ENCODE measurements at regions not wholly inside any gene's neighbourhood (a gene's known extent, or its start where the extent isn't known, plus 50 kb on each side); places are given as distances from the start of the nearest gene placed in this dataset.
"Not testable (repeated sequence)": the region's sequence is repeated elsewhere in the genome, so short reads cannot be mapped to it uniquely, and the experiment has no call there.

- DNase-seq (ENCODE audit: extremely low spot score, insufficient read length, low read depth): no peak
- no peak for FAIRE-seq
Observed at GRCh38 chr14:71758229-71758951, 173.8 kb upstream of the RGS6 start.

- DNase-seq (ENCODE audit: extremely low spot score, insufficient read length, low read depth) (no peak), FAIRE-seq (no peak)
Observed at GRCh38 chr14:71762575-71762974, 169.7 kb upstream of the RGS6 start.

GRCh38 chr14:71764701-71765382, 167.4 kb upstream of the RGS6 start:
- FAIRE-seq (no peak), DNase-seq (ENCODE audit: extremely low spot score, insufficient read length, low read depth) (no peak)

- no peak for DNase-seq (ENCODE audit: extremely low spot score, insufficient read length, low read depth)
Observed at GRCh38 chr14:71765505-71765904, 166.7 kb upstream of the RGS6 start.

GRCh38 chr14:71770431-71770830, 161.8 kb upstream of the RGS6 start:
- FAIRE-seq: no peak
- DNase-seq (ENCODE audit: extremely low spot score, insufficient read length, low read depth): no peak

More at GRCh38 chr14:71765505-71765904, 166.7 kb upstream of the RGS6 start:
- FAIRE-seq: no peak

GRCh38 chr14:71771421-71771820, 160.8 kb upstream of the RGS6 start:
- not testable (repeated sequence) for DNase-seq (ENCODE audit: extremely low spot score, insufficient read length, low read depth); FAIRE-seq

- not testable (repeated sequence) for DNase-seq (ENCODE audit: extremely low spot score, insufficient read length, low read depth); FAIRE-seq
Observed at GRCh38 chr14:71771996-71772395, 160.2 kb upstream of the RGS6 start.

- no peak for DNase-seq (ENCODE audit: extremely low spot score, insufficient read length, low read depth)
- FAIRE-seq: no peak
Observed at GRCh38 chr14:71773898-71774481, 158.2 kb upstream of the RGS6 start.

- DNase-seq (ENCODE audit: extremely low spot score, insufficient read length, low read depth) (no peak), FAIRE-seq (peak; percentile 31)
Observed at GRCh38 chr14:71776471-71777360, 155.5 kb upstream of the RGS6 start.

- FAIRE-seq: no peak
- no peak for DNase-seq (ENCODE audit: extremely low spot score, insufficient read length, low read depth)
Observed at GRCh38 chr14:71780075-71780474, 152.2 kb upstream of the RGS6 start.

- DNase-seq (ENCODE audit: extremely low spot score, insufficient read length, low read depth): no peak
- no peak for FAIRE-seq
Observed at GRCh38 chr14:71780822-71781221, 151.4 kb upstream of the RGS6 start.

- FAIRE-seq (no peak), DNase-seq (ENCODE audit: extremely low spot score, insufficient read length, low read depth) (no peak)
Observed at GRCh38 chr14:71783088-71783487, 149.1 kb upstream of the RGS6 start.

GRCh38 chr14:71783786-71784185, 148.4 kb upstream of the RGS6 start:
- DNase-seq (ENCODE audit: extremely low spot score, insufficient read length, low read depth) (no peak), FAIRE-seq (no peak)

GRCh38 chr14:71789005-71789404, 143.2 kb upstream of the RGS6 start:
- DNase-seq (ENCODE audit: extremely low spot score, insufficient read length, low read depth) (no peak), FAIRE-seq (no peak)

- FAIRE-seq (no peak), DNase-seq (ENCODE audit: extremely low spot score, insufficient read length, low read depth) (no peak)
Observed at GRCh38 chr14:71799841-71800240, 132.4 kb upstream of the RGS6 start.

GRCh38 chr14:71800878-71801277, 131.4 kb upstream of the RGS6 start:
- FAIRE-seq (no peak), DNase-seq (ENCODE audit: extremely low spot score, insufficient read length, low read depth) (no peak)

GRCh38 chr14:71803539-71804260, 128.5 kb upstream of the RGS6 start:
- DNase-seq (ENCODE audit: extremely low spot score, insufficient read length, low read depth) (no peak), FAIRE-seq (no peak)

- FAIRE-seq: no peak
Observed at GRCh38 chr14:71804992-71805391, 127.2 kb upstream of the RGS6 start.

GRCh38 chr14:71807049-71807448, 125.2 kb upstream of the RGS6 start:
- not testable (repeated sequence) for FAIRE-seq; DNase-seq (ENCODE audit: extremely low spot score, insufficient read length, low read depth)

More at GRCh38 chr14:71804992-71805391, 127.2 kb upstream of the RGS6 start:
- no peak for DNase-seq (ENCODE audit: extremely low spot score, insufficient read length, low read depth)
